GM21526 (cell line): ENCODE measurements at regions not wholly inside any gene's neighbourhood (a gene's known extent, or its start where the extent isn't known, plus 50 kb on each side); places are given as distances from the start of the nearest gene placed in this dataset.
"Not testable (repeated sequence)": the region's sequence is repeated elsewhere in the genome, so short reads cannot be mapped to it uniquely, and the experiment has no call there.

Source experiments
- ATAC-seq: cut with Tn5 transposase; IDR thresholded peaks from one replicate; pipeline ENCODE4 v1.9.1; 2021; ENCODE audit warnings: moderate library complexity; ENCODE audit not compliant: unreplicated experiment, low FRiP score

GRCh38 chr3:106482451-106482850 is 613.6 kb upstream of the CBLB start:
- no peak for ATAC-seq

- ATAC-seq, result no peak
Measured at GRCh38 chr3:106485217-106485616, 616.4 kb upstream of the CBLB start.

- no peak for ATAC-seq
Measured at GRCh38 chr3:106485802-106486201, 617.0 kb upstream of the CBLB start.

- not testable (repeated sequence) for ATAC-seq
Measured at GRCh38 chr3:106486945-106487639, 618.3 kb upstream of the CBLB start.

- ATAC-seq, result no peak
Measured at GRCh38 chr3:106488331-106488730, 619.5 kb upstream of the CBLB start.

GRCh38 chr3:106491796-106492195 is 623.0 kb upstream of the CBLB start:
- ATAC-seq, result no peak

- no peak for ATAC-seq
Measured at GRCh38 chr3:106508331-106508893, 639.6 kb upstream of the CBLB start.

- no peak for ATAC-seq
Measured at GRCh38 chr3:106510206-106510605, 641.4 kb upstream of the CBLB start.

- no peak for ATAC-seq
Measured at GRCh38 chr3:106512846-106513245, 644.0 kb upstream of the CBLB start.

- ATAC-seq, result no peak
Measured at GRCh38 chr3:106514431-106514830, 645.6 kb upstream of the CBLB start.

GRCh38 chr3:106518516-106518915 is 649.7 kb upstream of the CBLB start:
- no peak for ATAC-seq

GRCh38 chr3:106522397-106522796 is 653.6 kb upstream of the CBLB start:
- no peak for ATAC-seq

- no peak for ATAC-seq
Measured at GRCh38 chr3:106528932-106529331, 660.1 kb upstream of the CBLB start.

GRCh38 chr3:106529738-106530137 is 660.9 kb upstream of the CBLB start:
- no peak for ATAC-seq

GRCh38 chr3:106530367-106530766 is 661.6 kb upstream of the CBLB start:
- no peak for ATAC-seq

GRCh38 chr3:106531771-106532329 is 663.0 kb upstream of the CBLB start:
- not testable (repeated sequence) for ATAC-seq

- ATAC-seq, result no peak
Measured at GRCh38 chr3:106533093-106533787, 664.4 kb upstream of the CBLB start.

- ATAC-seq, result no peak
Measured at GRCh38 chr3:106533788-106534160, 665.0 kb upstream of the CBLB start.

- no peak for ATAC-seq
Measured at GRCh38 chr3:106534206-106534605, 665.4 kb upstream of the CBLB start.

GRCh38 chr3:106540743-106541142 is 671.9 kb upstream of the CBLB start:
- no peak for ATAC-seq

GRCh38 chr3:106542101-106542769 is 673.4 kb upstream of the CBLB start:
- no peak for ATAC-seq
